Right lobe of liver (tissue), 6 donors: ENCODE measurements at regions not wholly inside any gene's neighbourhood (a gene's known extent, or its start where the extent isn't known, plus 50 kb on each side); places are given as distances from the start of the nearest gene placed in this dataset.

ENCODE experiments used
- ATAC-seq, 4 donors: fragments of 200-7000 bp; cut with Tn5 transposase; one replicate each; pipeline ENCODE4 v1.9.1; 2020; ENCODE audit warnings: mild to moderate bottlenecking in 4 of 4, moderate library complexity in 4 of 4
- DNase-seq, 3 donors: peaks; one replicate each; pipeline ENCODE4 v3.0.0-alpha.2; 2020
- H3K27ac ChIP-seq, 3 donors: fragments of 200-600 bp; one replicate each; pipeline ENCODE4 v1.8.0; 2022
- H3K27me3 ChIP-seq, 2 donors: fragments of 200-600 bp; one replicate each; pipeline ENCODE4 v1.8.0; 2022
- H3K36me3 ChIP-seq, 4 donors: fragments of 200-600 bp; sonication (generic) in 1 of 4; one replicate each; pipeline versions ENCODE4 v1.5.1 to v1.8.0; 2017 to 2022; ENCODE audit warnings: control low read depth in 1 of 4
- H3K4me1 ChIP-seq, 4 donors: fragments of 200-600 bp; sonication (generic) in 1 of 4; one replicate each; pipeline versions ENCODE4 v1.5.1 to v1.8.0; 2017 to 2022; ENCODE audit warnings: control low read depth in 1 of 4
- H3K4me3 ChIP-seq, 3 donors: fragments of 200-600 bp; one replicate each; pipeline ENCODE4 v1.8.0; 2022
- H3K9me3 ChIP-seq, 4 donors: fragments of 200-600 bp; sonication (generic) in 1 of 4; one replicate each; pipeline versions ENCODE4 v1.5.1 to v1.8.0; 2017 to 2022; ENCODE audit warnings: control low read depth in 1 of 4
- POLR2A ChIP-seq: fragments of 450-650 bp; IDR thresholded peaks from one replicate; pipeline ENCODE4 v1.6.1; 2017; ENCODE audit warnings: antibody characterized with exemption, mild to moderate bottlenecking
- WGBS: methylation state at CpG from one replicate; pipeline ENCODE4 v1.1.6; 2018; ENCODE audit warnings: low coverage, low lambda C conversion rate; ENCODE audit not compliant: insufficient coverage; ENCODE audit errors: missing lambda C conversion rate; 5-methylcytosine and 5-hydroxymethylcytosine counted together
- intact Hi-C, 2 donors: fragments of 100-400 bp; cut with DNase I; formaldehyde crosslinking; loops; one replicate each; pipeline versions ENCODE4 v1.11.2 to v1.14.1; 2022
- TF ChIP-seq, protein P1 (sequence below), 4 donors: fragments of 200-600 bp in 3 of 4; fragments of 450-650 bp in 1 of 4; IDR thresholded peaks; one replicate each; pipeline versions ENCODE4 v1.5.1 to v1.8.0; 2016 to 2022; ENCODE audit warnings: antibody characterized with exemption in 4 of 4, mild to moderate bottlenecking in 2 of 4
- donor health status: DM: no; HTN: yes; CAD: no.
- donor health status: DM: no; HTN: no; CAD: no.
- donor health status: DM: no; HTN: no; CAD: no.
- donor health status: DM: no; HTN: yes; CAD: no.
- donor health status: DM: no; HTN: yes; CAD: no.

DNA sequence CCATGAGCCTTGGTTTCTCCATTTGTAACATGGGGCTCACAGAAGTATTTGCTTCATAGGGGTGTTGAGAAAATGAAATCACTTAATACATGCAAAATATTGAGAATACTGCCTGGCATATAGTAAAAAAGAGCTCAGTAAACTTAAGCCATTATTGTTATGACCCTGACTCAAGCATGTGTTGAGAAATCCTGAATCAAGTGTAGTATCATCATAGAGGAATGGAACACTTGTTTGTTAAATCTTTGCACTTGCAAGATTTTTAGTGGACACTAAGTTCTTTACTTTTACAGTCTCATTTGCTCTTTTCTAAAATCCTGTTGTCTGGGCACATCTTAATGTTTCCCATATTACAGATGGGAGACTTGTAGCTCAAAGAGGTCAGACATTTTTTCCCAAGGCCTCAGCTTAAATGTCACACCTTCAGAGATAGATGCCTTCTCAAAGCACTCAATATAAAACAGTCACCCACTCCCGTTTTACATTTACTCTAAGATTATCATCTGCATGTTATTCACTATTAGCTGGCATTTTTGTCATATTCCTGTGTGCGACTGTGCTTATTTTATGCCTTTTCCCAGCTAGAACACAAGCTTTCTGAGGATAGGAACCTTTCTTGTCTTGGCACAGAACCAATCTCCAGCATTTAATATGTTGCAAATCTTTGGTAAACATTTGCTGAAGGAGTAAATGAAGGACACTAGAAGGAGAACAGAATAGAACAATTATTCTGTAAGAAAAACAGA is 250.0 kb upstream of the TNC start:
- Histone ChIP-seq H3K36me3 (no peaks in the 10 kb centered on the region), H3K4me1 (no peaks in the 10 kb centered on the region), H3K27me3 (no peaks in the 10 kb centered on the region), H3K4me3 (no peak overlapping the region), H3K27ac (no peak overlapping the region), H3K9me3 (no peaks in the 10 kb centered on the region)
- DNase-seq: no peak
- intact Hi-C loops: no loop called here
- TF ChIP-seq, protein P1, sequence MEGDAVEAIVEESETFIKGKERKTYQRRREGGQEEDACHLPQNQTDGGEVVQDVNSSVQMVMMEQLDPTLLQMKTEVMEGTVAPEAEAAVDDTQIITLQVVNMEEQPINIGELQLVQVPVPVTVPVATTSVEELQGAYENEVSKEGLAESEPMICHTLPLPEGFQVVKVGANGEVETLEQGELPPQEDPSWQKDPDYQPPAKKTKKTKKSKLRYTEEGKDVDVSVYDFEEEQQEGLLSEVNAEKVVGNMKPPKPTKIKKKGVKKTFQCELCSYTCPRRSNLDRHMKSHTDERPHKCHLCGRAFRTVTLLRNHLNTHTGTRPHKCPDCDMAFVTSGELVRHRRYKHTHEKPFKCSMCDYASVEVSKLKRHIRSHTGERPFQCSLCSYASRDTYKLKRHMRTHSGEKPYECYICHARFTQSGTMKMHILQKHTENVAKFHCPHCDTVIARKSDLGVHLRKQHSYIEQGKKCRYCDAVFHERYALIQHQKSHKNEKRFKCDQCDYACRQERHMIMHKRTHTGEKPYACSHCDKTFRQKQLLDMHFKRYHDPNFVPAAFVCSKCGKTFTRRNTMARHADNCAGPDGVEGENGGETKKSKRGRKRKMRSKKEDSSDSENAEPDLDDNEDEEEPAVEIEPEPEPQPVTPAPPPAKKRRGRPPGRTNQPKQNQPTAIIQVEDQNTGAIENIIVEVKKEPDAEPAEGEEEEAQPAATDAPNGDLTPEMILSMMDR (IDR thresholded peaks at IDR 0.05): no peak
- no peak for TF ChIP-seq POLR2A
- ATAC-seq: no peak
- WGBS: 55% methylated on average over 2 of the region's 2 CpGs

DNA sequence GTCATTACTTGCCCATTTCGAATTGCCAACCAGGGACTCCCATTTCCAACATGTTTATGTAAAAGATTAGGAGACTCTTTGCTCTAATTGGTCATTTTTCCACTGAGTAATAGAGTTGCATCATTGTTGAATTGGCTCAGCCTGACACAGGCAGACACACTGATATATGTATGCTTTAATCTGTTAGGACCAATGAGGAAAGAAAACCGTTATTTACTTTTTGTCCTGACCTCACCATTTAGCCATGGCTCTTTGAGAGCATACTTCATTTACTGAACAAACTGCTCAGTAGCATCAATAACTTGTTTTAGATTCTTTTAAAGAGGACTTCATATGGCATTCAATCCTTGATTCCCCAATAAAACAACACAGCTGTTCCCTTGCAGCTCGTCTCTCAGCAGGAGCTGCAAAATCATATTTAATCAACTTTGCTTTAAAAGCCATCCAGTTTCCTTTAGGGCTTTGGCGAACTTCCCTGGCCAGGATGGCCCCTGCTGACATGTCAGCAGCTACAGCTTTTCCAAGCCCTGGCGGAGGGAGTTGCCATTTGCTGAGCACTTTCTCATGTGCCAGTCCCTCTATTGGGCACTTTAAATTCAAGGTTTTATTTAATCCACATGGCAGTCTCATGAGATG is 251.5 kb upstream of the TNC start:
- Histone ChIP-seq H3K27ac (no peak overlapping the region), H3K36me3 (no peaks in the 10 kb centered on the region), H3K4me3 (no peak overlapping the region), H3K27me3 (no peaks in the 10 kb centered on the region), H3K4me1 (no peaks in the 10 kb centered on the region), H3K9me3 (no peaks in the 10 kb centered on the region)
- intact Hi-C loops: no loop called here
- WGBS: 48% methylated on average over 5 of the region's 5 CpGs
- DNase-seq (no peak), ATAC-seq (no peak)
- no peak for TF ChIP-seq POLR2A
- TF ChIP-seq, protein P1 (IDR thresholded peaks at IDR 0.05): no peak

- WGBS: 25% methylated on average over 5 of the region's 6 CpGs
Observed at GRCh38 chr9:115373000-115373709, 255.2 kb upstream of the TNC start.

GRCh38 chr9:115373710-115374045 is 255.7 kb upstream of the TNC start:
- no peak for DNase-seq

More at GRCh38 chr9:115373000-115373709, 255.2 kb upstream of the TNC start:
- DNase-seq: no peak
- Histone ChIP-seq H3K27ac (no peak overlapping the region), H3K27me3 (no peaks in the 10 kb centered on the region), H3K4me1 (no peaks in the 10 kb centered on the region), H3K4me3 (no peak overlapping the region), H3K9me3 (no peaks in the 10 kb centered on the region), H3K36me3 (no peaks in the 10 kb centered on the region)
- peak in 1 of 4 donors; percentile 67 for ATAC-seq
- no peak for TF ChIP-seq POLR2A
- TF ChIP-seq, protein P1 (IDR thresholded peaks at IDR 0.05): no peak
- intact Hi-C loops: no loop called here

More at GRCh38 chr9:115373710-115374045, 255.7 kb upstream of the TNC start:
- no peak overlapping the region for H3K27ac ChIP-seq
- no peak overlapping the region for H3K4me3 ChIP-seq
- H3K9me3 ChIP-seq: no peaks in the 10 kb centered on the region
- ATAC-seq: no peak
- intact Hi-C loops: no loop called here
- no peaks in the 10 kb centered on the region for H3K4me1 ChIP-seq
- H3K27me3 ChIP-seq: no peaks in the 10 kb centered on the region
- no peaks in the 10 kb centered on the region for H3K36me3 ChIP-seq
- TF ChIP-seq, protein P1 (IDR thresholded peaks at IDR 0.05): no peak
- TF ChIP-seq POLR2A: no peak
